H1 (cell line): ENCODE measurements at regions not wholly inside any gene's neighbourhood (a gene's known extent, or its start where the extent isn't known, plus 50 kb on each side); places are given as distances from the start of the nearest gene placed in this dataset.

Experiments used
- ATF3 ChIP-seq: IDR thresholded peaks from 2 replicates; pipeline ENCODE4 v1.6.1; 2011; ENCODE audit warnings: low read depth, mild to moderate bottlenecking, low read length; ENCODE audit not compliant: insufficient read depth
- BRCA1 ChIP-seq: IDR thresholded peaks from 2 replicates; pipeline ENCODE4 v1.6.1; 2012; ENCODE audit warnings: low read depth, low read length, improper control_type of control experiment
- CBX8 ChIP-seq: fragments of 300-800, 300-1000 bp; sonication (generic); IDR thresholded peaks from 2 replicates; pipeline ENCODE4 v1.7.1; 2016; ENCODE audit warnings: low read depth, low read length, borderline replicate concordance
- CTCF ChIP-seq, 3 experiments: IDR thresholded peaks; 1 replicate in 2 of 3; 2 replicates in 1 of 3; pipeline versions ENCODE4 v1.5.1 to v1.6.1; 2011; ENCODE audit warnings: low read length in 3 of 3, mild to moderate bottlenecking in 3 of 3, inconsistent platforms in 2 of 3, low read depth in 1 of 3, moderate library complexity in 1 of 3; ENCODE audit not compliant: insufficient read depth in 1 of 3; ENCODE audit errors: control extremely low read depth in 1 of 3
- POLR2A ChIP-seq, 2 experiments: IDR thresholded peaks; 1 replicate in 1 of 2; 2 replicates in 1 of 2; pipeline ENCODE4 v1.6.1; 2011; ENCODE audit warnings: low read depth in 2 of 2, low read length in 2 of 2, mild to moderate bottlenecking in 2 of 2; ENCODE audit errors: control extremely low read depth in 1 of 2
- TBP ChIP-seq: IDR thresholded peaks from 2 replicates; pipeline ENCODE4 v1.6.1; 2011; ENCODE audit warnings: low read depth, low read length, improper control_type of control experiment

- TF ChIP-seq CTCF (IDR thresholded peaks at IDR 0.05; ENCODE audit: control extremely low read depth in 1 of 3, insufficient read depth in 1 of 3, low read depth in 1 of 3, low read length in 3 of 3) (no peak), BRCA1 (no peak), TBP (no peak), POLR2A (IDR thresholded peaks at IDR 0.05; ENCODE audit: control extremely low read depth in 1 of 2, low read depth in 2 of 2, low read length in 2 of 2) (no peak), ATF3 (no peak), CBX8 (no peak)
Observed at GRCh38 chr22:48155446-48155845, 1393.0 kb downstream of the TBC1D22A start.
